Mucosa of descending colon (tissue), 3 donors: ENCODE measurements at regions not wholly inside any gene's neighbourhood (a gene's known extent, or its start where the extent isn't known, plus 50 kb on each side); places are given as distances from the start of the nearest gene placed in this dataset.
"Not testable (repeated sequence)": the region's sequence is repeated elsewhere in the genome, so short reads cannot be mapped to it uniquely, and the experiment has no call there.

Experiments used
- ATAC-seq: fragments of 200-7000 bp; cut with Tn5 transposase; one replicate; pipeline ENCODE4 v1.9.1; 2020; ENCODE audit warnings: mild to moderate bottlenecking, moderate library complexity
- DNase-seq, 3 donors: peaks; one replicate each; pipeline ENCODE4 v3.0.0-alpha.2; 2020
- H3K36me3 ChIP-seq: fragments of 200-600 bp; one replicate; pipeline ENCODE4 v1.8.0; 2021; ENCODE audit warnings: low read depth, mild to moderate bottlenecking
- H3K4me1 ChIP-seq: fragments of 200-600 bp; one replicate; pipeline ENCODE4 v1.8.0; 2021; ENCODE audit warnings: low read depth, mild to moderate bottlenecking
- H3K4me3 ChIP-seq: fragments of 200-600 bp; one replicate; pipeline ENCODE4 v1.8.0; 2021; ENCODE audit warnings: mild to moderate bottlenecking
- H3K9me3 ChIP-seq: fragments of 200-600 bp; one replicate; pipeline ENCODE4 v1.8.0; 2021; ENCODE audit warnings: mild to moderate bottlenecking
- intact Hi-C, 2 donors: fragments of 100-400 bp; cut with DNase I in 1 of 2; cut with micrococcal nuclease in 1 of 2; formaldehyde crosslinking; loops; one replicate each; pipeline versions ENCODE4 v1.11.0 to v1.11.1; 2022; cut with DNase I, micrococcal nuclease
- TF ChIP-seq, protein P1 (sequence below): fragments of 200-600 bp; IDR thresholded peaks from one replicate; pipeline ENCODE4 v1.8.0; 2022; ENCODE audit warnings: antibody characterized with exemption, mild to moderate bottlenecking
- donor health status: DM: no; HTN: no; CAD: no; lungs with moderate emphysema.
- donor health status: DM: no; HTN: no; CAD: no.
- donor health status: DM: no; HTN: yes; CAD: no.

DNA sequence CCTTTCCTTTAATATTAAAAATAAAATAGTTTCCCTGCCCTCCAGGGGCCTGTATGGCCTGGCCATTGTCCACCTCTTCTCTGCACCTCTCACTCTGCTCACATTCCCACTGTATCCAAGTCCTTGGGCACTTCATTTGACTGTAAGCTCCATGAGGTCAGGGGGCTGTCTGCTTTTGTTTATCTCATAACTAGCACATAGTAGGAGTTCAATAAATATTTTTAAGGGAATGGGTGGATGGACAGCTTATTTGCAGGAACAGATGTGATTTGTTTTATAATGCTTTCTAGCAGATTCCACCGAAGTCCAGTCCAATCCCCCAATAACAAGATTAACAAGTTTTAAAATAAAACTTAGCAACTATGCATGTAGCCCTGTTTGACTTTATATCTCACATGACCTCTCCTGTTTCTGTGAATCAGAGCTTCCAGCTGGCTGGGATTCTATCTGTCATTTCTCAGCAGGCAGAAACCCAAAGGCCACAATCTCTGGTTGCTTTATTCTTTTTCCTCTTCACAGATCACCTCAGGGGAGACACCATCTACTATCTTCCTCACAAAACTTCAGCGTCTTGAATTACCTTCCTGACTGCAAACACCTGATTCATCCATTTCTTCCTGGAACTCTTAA is 123.0 kb upstream of the NR2F2 start:
- intact Hi-C loops: no loop called here

DNA sequence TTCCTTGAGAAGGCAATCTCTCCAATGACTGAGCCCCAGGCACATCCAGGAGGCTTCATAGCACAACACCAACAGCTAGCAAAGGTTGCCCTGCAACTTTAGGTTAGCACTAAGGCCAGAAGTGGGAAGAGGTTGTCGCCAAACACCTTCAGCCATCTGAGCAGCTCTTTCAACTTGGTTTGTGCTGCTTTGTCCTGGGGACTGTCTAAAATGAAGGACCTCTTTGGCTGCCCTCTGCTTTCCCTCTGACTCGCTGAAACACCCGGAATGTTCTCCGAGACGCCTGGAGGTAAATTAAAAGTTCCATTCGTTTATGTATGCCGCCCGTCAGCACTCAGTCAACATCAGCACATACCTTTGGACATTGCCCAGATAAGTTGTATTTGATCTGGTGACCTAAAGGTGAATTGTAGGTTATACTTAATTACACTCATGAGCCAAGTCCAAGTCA is 121.2 kb upstream of the NR2F2 start:
- Histone ChIP-seq H3K4me3 (no peak overlapping the region), H3K36me3 (no peaks in the 10 kb centered on the region), H3K9me3 (no peaks in the 10 kb centered on the region), H3K4me1 (no peaks in the 10 kb centered on the region)
- ATAC-seq: no peak
- no peak for DNase-seq
- TF ChIP-seq, protein P1, sequence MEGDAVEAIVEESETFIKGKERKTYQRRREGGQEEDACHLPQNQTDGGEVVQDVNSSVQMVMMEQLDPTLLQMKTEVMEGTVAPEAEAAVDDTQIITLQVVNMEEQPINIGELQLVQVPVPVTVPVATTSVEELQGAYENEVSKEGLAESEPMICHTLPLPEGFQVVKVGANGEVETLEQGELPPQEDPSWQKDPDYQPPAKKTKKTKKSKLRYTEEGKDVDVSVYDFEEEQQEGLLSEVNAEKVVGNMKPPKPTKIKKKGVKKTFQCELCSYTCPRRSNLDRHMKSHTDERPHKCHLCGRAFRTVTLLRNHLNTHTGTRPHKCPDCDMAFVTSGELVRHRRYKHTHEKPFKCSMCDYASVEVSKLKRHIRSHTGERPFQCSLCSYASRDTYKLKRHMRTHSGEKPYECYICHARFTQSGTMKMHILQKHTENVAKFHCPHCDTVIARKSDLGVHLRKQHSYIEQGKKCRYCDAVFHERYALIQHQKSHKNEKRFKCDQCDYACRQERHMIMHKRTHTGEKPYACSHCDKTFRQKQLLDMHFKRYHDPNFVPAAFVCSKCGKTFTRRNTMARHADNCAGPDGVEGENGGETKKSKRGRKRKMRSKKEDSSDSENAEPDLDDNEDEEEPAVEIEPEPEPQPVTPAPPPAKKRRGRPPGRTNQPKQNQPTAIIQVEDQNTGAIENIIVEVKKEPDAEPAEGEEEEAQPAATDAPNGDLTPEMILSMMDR: no peak
- intact Hi-C loops: no loop called here

More for the DNA sequence above, 123.0 kb upstream of the NR2F2 start:
- H3K4me1 ChIP-seq: no peaks in the 10 kb centered on the region
- TF ChIP-seq, protein P1: no peak
- H3K4me3 ChIP-seq: no peak overlapping the region
- DNase-seq (no peak), ATAC-seq (no peak)
- no peaks in the 10 kb centered on the region for H3K36me3 ChIP-seq
- H3K9me3 ChIP-seq: no peaks in the 10 kb centered on the region

DNA sequence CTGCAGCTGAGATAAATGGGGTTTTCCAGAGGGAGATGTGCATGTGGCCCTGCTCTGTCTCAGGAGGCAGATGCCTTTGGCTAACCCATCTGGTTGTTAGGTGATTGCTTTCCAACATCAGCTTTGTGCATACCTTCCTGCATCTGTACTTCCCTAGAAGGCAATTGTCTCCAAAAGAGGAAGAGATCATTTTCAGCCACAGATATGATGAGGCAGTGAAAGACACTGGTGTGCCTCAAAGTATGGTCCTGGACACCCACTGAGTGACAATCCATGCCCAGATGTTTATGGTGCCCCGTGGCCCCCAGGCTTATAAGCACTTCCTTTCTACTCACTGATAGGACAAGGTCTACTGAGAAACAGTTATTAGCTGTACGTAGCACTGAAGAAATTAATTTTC is 117.5 kb upstream of the NR2F2 start:
- H3K36me3 ChIP-seq: no peaks in the 10 kb centered on the region
- ATAC-seq: no peak
- TF ChIP-seq, protein P1: no peak
- H3K9me3 ChIP-seq: no peaks in the 10 kb centered on the region
- no peaks in the 10 kb centered on the region for H3K4me1 ChIP-seq
- no peak overlapping the region for H3K4me3 ChIP-seq
- DNase-seq: no peak
- intact Hi-C loops: no loop called here

- Histone ChIP-seq H3K9me3 (no peaks in the 10 kb centered on the region), H3K4me3 (no peak overlapping the region), H3K4me1 (no peaks in the 10 kb centered on the region), H3K36me3 (no peaks in the 10 kb centered on the region)
- TF ChIP-seq, protein P1: no peak
- intact Hi-C loops: no loop called here
- no peak for ATAC-seq
- no peak for DNase-seq
These were observed 116.6 kb upstream of the NR2F2 start for GRCh38 chr15:96213896-96214295.

DNA sequence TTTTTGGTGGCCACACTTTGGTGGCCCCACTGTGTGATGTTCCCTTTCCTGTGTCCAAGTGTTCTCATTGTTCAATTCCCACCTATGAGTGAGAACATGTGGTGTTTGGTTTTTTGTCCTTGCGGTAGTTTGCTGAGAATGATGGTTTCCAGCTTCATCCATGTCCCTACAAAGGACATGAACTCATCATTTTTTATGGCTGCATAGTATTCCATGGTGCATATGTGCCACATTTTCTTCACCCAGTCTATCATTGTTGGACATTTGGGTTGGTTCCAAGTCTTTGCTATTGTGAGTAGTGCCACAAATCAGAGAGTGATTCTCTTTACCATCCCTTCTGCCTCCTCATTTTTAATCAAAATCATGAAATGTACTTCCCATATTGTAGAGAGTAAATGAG is 114.0 kb upstream of the NR2F2 start:
- ATAC-seq, H3K36me3 ChIP-seq, intact Hi-C loops, H3K4me3 ChIP-seq, DNase-seq, H3K9me3 ChIP-seq, H3K4me1 ChIP-seq: not testable (repeated sequence)

GRCh38 chr15:96217983-96218382 is 112.5 kb upstream of the NR2F2 start:
- no peak for DNase-seq
- TF ChIP-seq, protein P1: no peak
- intact Hi-C loops: no loop called here
- no peak for ATAC-seq
- Histone ChIP-seq H3K36me3 (no peaks in the 10 kb centered on the region), H3K4me3 (no peak overlapping the region), H3K9me3 (no peaks in the 10 kb centered on the region), H3K4me1 (no peaks in the 10 kb centered on the region)
